Pancreas (tissue), 10 donors: ENCODE measurements at regions not wholly inside any gene's neighbourhood (a gene's known extent, or its start where the extent isn't known, plus 50 kb on each side); places are given as distances from the start of the nearest gene placed in this dataset.
A peak's percentile ranks its signal among the peaks of the same experiment; 100 is the strongest.

Experiments
- ATAC-seq, 4 donors: fragments of 200-7000 bp; cut with Tn5 transposase; one replicate each; pipeline versions ENCODE4 v1.8.0 to v1.9.1; 2020; ENCODE audit warnings: mild to moderate bottlenecking in 4 of 4, moderate library complexity in 4 of 4
- DNase-seq, 6 donors: peaks; one replicate each; pipeline ENCODE4 v3.0.0-alpha.2; 2020
- FAIRE-seq: peaks from 2 replicates; lab custom pipeline; 2012; peaks lifted over from hg19 to GRCh38; lab: Jason Lieb, UNC
- H3K27ac ChIP-seq, 4 donors: fragments of 200-600 bp; sonication (generic); 1 replicate in 3 of 4; 2 replicates in 1 of 4; pipeline versions ENCODE4 v1.5.0 to v1.8.0; 2020
- H3K27me3 ChIP-seq, 4 donors: fragments of 200-600 bp; one replicate each; pipeline ENCODE4 v1.8.0; 2021
- H3K36me3 ChIP-seq, 3 donors: fragments of 200-600 bp; sonication (generic) in 1 of 3; one replicate each; pipeline versions ENCODE4 v1.5.0 to v1.8.0; 2020 to 2021
- H3K4me1 ChIP-seq, 3 donors: fragments of 200-600 bp; one replicate each; pipeline ENCODE4 v1.8.0; 2021
- H3K4me3 ChIP-seq, 4 donors: fragments of 200-600 bp; sonication (generic) in 2 of 4; one replicate each; pipeline versions ENCODE4 v1.5.0 to v1.8.0; 2020 to 2021
- H3K9me3 ChIP-seq, 4 donors: fragments of 200-600 bp; one replicate each; pipeline ENCODE4 v1.8.0; 2021
- WGBS, 2 donors: extraction: QIAGEN DNeasy Blood & Tissue Kit; methylation state at CpG; one replicate each; pipeline ENCODE4 v1.1.7; 2013; 5-methylcytosine and 5-hydroxymethylcytosine counted together
- intact Hi-C, 3 donors: fragments of 100-400 bp; cut with DNase I; formaldehyde crosslinking; loops; one replicate each; pipeline versions ENCODE4 v1.11.1 to v1.14.2; 2022
- TF ChIP-seq, protein P1 (sequence below), 4 donors: fragments of 200-600 bp; sonication (generic) in 3 of 4; IDR thresholded peaks; one replicate each; pipeline versions ENCODE4 v1.5.0 to v1.8.0; 2021; ENCODE audit warnings: antibody characterized with exemption in 4 of 4
- donor health status: healthy with polysubstance abuse.
- donor health status: DM: no; HTN: no; CAD: no; lungs with moderate emphysema.
- donor health status: DM: no; HTN: no; CAD: no.
- donor health status: control.
- donor health status: control.
- donor health status: Bipolar disorder and iron deficiency.
- donor health status: DM: yes; HTN: yes; CAD: no.
- donor health status: DM: no; HTN: no; CAD: no.
- donor health status: DM: no; HTN: no; CAD: no.
- donor health status: DM: yes; HTN: yes; CAD: no.

- no peak overlapping the region for H3K4me3 ChIP-seq
- DNase-seq: no peak
- no peak overlapping the region for H3K27ac ChIP-seq
- H3K27me3 ChIP-seq: no peaks in the 10 kb centered on the region
- 45 to 57% methylated on average over 3 of the region's 3 CpGs for WGBS, 2 donors
- intact Hi-C loops: no loop called here
- H3K9me3 ChIP-seq: no peaks in the 10 kb centered on the region
- H3K4me1 ChIP-seq: no peaks in the 10 kb centered on the region
- H3K36me3 ChIP-seq: no peaks in the 10 kb centered on the region
- TF ChIP-seq, protein P1, sequence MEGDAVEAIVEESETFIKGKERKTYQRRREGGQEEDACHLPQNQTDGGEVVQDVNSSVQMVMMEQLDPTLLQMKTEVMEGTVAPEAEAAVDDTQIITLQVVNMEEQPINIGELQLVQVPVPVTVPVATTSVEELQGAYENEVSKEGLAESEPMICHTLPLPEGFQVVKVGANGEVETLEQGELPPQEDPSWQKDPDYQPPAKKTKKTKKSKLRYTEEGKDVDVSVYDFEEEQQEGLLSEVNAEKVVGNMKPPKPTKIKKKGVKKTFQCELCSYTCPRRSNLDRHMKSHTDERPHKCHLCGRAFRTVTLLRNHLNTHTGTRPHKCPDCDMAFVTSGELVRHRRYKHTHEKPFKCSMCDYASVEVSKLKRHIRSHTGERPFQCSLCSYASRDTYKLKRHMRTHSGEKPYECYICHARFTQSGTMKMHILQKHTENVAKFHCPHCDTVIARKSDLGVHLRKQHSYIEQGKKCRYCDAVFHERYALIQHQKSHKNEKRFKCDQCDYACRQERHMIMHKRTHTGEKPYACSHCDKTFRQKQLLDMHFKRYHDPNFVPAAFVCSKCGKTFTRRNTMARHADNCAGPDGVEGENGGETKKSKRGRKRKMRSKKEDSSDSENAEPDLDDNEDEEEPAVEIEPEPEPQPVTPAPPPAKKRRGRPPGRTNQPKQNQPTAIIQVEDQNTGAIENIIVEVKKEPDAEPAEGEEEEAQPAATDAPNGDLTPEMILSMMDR (IDR thresholded peaks at IDR 0.05): no peak
- FAIRE-seq: no peak
- peak in 1 of 4 donors; percentile 40 for ATAC-seq
These were observed 401.0 kb downstream of the TMA16 start for GRCh38 chr4:163895378-163896005.

GRCh38 chr4:163901319-163901718 is 406.8 kb downstream of the TMA16 start:
- no peak for ATAC-seq
- Histone ChIP-seq H3K27me3 (no peaks in the 10 kb centered on the region), H3K9me3 (no peaks in the 10 kb centered on the region), H3K4me3 (no peak overlapping the region), H3K36me3 (no peaks in the 10 kb centered on the region), H3K27ac (no peak overlapping the region), H3K4me1 (no peaks in the 10 kb centered on the region)
- TF ChIP-seq, protein P1 (IDR thresholded peaks at IDR 0.05): no peak
- no peak for DNase-seq
- FAIRE-seq: no peak
- intact Hi-C loops: no loop called here
- WGBS, 2 donors: 11 to 39% methylated on average over 1 of the region's 1 CpG

DNA sequence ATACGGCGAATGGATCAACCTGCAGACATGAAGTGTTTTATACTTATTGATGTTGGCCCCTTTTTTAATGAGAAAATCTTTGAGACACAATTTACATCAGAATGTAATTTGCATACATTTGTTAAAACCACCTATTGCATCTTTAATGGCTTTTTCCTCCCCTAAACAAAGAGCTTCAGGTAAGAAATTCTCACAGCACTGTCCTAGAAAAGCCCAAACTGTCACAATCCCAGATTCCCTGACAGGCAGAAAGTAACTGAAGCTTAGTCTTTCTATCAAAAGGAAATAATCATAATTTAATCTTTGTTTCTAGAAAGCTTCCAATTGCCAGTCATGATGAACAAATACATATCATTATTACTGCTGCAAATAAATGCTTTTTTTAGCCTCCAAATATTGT is 407.9 kb downstream of the TMA16 start:
- intact Hi-C loops: no loop called here

DNA sequence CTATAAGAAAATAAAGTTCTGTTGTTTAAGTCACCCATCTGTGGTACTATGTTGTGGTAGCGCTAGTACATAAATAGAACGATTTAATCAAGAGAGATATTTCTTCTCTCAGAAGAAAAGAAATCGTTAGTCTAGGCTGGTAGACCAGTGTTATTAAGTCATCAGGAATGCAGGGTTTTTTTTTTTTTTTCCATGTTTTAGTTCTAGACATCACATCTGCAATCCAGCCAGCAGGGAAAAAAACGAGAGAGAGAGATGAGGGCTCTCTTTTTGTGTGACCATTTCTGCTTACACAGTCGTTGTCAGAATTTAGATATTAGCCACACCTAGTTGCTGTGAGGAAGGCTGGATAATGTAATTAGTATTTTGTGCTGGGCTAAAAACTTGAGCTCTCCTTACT is 417.4 kb downstream of the TMA16 start:
- DNase-seq: no peak
- TF ChIP-seq, protein P1 (IDR thresholded peaks at IDR 0.05): no peak

More for the DNA sequence above, 407.9 kb downstream of the TMA16 start:
- H3K36me3 ChIP-seq: no peaks in the 10 kb centered on the region
- H3K27me3 ChIP-seq: no peaks in the 10 kb centered on the region
- no peak for DNase-seq
- no peak for FAIRE-seq
- WGBS, 2 donors: 81 to 91% methylated on average over 2 of the region's 2 CpGs
- H3K4me1 ChIP-seq: no peaks in the 10 kb centered on the region
- H3K4me3 ChIP-seq: no peak overlapping the region
- H3K9me3 ChIP-seq: no peaks in the 10 kb centered on the region
- no peak overlapping the region for H3K27ac ChIP-seq
- ATAC-seq: no peak
- TF ChIP-seq, protein P1 (IDR thresholded peaks at IDR 0.05): no peak

DNA sequence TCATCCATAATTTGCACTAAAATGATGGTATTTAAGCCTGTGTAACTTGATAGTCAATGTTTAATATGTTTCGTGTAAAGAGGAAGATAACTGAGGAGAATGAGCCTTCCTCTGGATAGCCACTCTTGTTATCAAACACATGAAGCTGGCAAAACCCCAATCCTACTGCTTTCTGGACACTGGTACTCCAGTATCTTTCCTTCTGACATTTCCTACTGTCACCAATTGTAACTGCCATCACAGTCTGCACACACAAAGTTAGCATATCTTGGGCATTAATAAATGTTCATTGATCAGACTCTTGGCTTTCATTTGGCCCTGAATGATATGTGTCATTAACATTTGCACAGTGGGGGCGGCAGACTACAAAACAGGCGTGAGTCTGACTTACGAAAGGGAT is 419.1 kb downstream of the TMA16 start:
- FAIRE-seq: no peak
- intact Hi-C loops: no loop called here

More for the DNA sequence above, 417.4 kb downstream of the TMA16 start:
- Histone ChIP-seq H3K27ac (no peak overlapping the region), H3K27me3 (peaks cover 0 to 3% (median 0%) of the 10 kb centered on the region in 4 donors), H3K9me3 (no peaks in the 10 kb centered on the region), H3K36me3 (no peaks in the 10 kb centered on the region), H3K4me1 (no peaks in the 10 kb centered on the region), H3K4me3 (no peak overlapping the region)
- ATAC-seq: no peak
- intact Hi-C loops: no loop called here
- WGBS, 2 donors: 48 to 53% methylated on average over 5 of the region's 5 CpGs
- FAIRE-seq: no peak

More for the DNA sequence above, 419.1 kb downstream of the TMA16 start:
- Histone ChIP-seq H3K27me3 (peaks cover 0 to 3% (median 0%) of the 10 kb centered on the region in 4 donors), H3K4me3 (no peak overlapping the region), H3K36me3 (no peaks in the 10 kb centered on the region), H3K9me3 (no peaks in the 10 kb centered on the region), H3K4me1 (no peaks in the 10 kb centered on the region), H3K27ac (no peak overlapping the region)
- 43 to 45% methylated on average over 4 of the region's 4 CpGs for WGBS, 2 donors
- TF ChIP-seq, protein P1 (IDR thresholded peaks at IDR 0.05): no peak
- ATAC-seq (no peak), DNase-seq (no peak)
